ENCODE measurements at regions not wholly inside any gene's neighbourhood (a gene's known extent, or its start where the extent isn't known, plus 50 kb on each side); places are given as distances from the start of the nearest gene placed in this dataset.

GRCh38 chr3:194879126-194879877 lies 193.6 kb downstream of the FAM43A start:
- no peak for FAIRE-seq
- POLR2A ChIA-PET, result no interaction called here

DNA sequence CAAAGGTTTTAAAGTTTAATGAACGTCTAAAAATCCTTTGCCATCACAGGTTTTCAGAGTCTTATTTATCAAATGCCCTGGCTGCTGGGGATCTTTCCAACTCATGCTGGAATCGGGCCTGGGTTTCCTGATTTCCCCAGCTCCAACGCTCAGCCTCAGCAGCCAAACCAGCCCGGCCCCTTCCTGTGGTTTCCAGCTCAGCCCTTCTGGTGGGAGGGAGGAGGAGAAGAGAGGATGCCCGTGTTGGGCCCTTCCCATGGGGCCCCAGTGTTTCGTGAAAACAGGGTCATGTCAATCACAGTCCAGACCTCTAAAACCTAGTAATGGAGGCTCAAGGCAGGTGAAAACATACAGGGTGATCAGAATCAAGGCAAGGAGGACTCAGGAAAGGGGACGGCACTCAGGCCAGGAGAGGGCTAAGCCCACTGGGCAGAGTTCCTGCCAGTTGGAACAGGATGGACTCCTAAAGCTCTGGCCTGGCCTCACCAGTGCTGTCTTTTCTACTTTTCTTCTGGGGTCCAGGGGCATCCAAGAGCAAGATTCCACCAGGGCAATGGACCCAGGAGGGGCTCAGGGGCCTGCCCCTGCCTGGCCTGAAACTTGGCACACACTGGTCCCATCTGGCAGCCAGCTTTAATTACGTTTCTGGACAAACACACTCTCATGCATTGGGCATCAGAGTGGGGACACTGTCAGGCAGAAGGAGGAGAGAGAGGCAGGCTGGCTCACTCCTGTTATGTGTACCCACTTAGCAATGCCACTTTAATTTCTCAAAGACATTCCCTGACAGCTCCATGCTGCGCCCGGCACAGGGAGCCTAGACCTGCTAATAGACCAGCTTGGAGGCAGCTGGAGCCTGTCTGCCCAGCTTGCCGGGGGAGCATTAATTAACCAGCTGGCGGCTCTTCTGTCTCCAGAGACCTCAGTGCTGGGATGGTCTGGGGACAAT lies 194.6 kb downstream of the FAM43A start:
- Histone ChIP-seq H3K27ac (no peak overlapping the region), H3K9me3 (peaks cover 4% of the 10 kb centered on the region; the same call in 1 of the 3 replicates), H3K4me2 (no peak overlapping the region), H3K4me1 (no peaks in the 10 kb centered on the region), H3K4me3 (no peak overlapping the region)
- DNase-seq (ENCODE audit: low read depth in 1 of 2, low spot score in 1 of 2) (no peak), FAIRE-seq (no peak), ATAC-seq (no peak)
- CTCF ChIA-PET, result no interaction called here
- TF ChIP-seq CEBPB (IDR thresholded peaks at IDR 0.05) (no peak), ESRRA (IDR thresholded peaks at IDR 0.05; ENCODE audit: borderline replicate concordance, low read length) (no peak), EHMT2 (IDR thresholded peaks at IDR 0.05; ENCODE audit: low read depth) (no peak), RARB (CRISPR knock-in tag; IDR thresholded peaks at IDR 0.05) (no peak), ZFP36 (IDR thresholded peaks at IDR 0.05; ENCODE audit: borderline replicate concordance, partially characterized antibody) (no peak), HOXA7 (CRISPR knock-in tag; IDR thresholded peaks at IDR 0.05) (no peak), SMC3 (IDR thresholded peaks at IDR 0.05) (no peak), RNF2 (IDR thresholded peaks at IDR 0.05; ENCODE audit: borderline replicate concordance, low read depth) (no peak), POLR2AphosphoS2 (conservative IDR thresholded peaks at IDR 0.05; ENCODE audit: low read length) (no peak), CBX8 (IDR thresholded peaks at IDR 0.05) (no peak), RAD21 (conservative IDR thresholded peaks at IDR 0.05 in 1 of 2, IDR thresholded peaks at IDR 0.05 in 1 of 2) (no peak), JUNB (IDR thresholded peaks at IDR 0.05) (no peak)
- TF ChIP-seq, protein P1, sequence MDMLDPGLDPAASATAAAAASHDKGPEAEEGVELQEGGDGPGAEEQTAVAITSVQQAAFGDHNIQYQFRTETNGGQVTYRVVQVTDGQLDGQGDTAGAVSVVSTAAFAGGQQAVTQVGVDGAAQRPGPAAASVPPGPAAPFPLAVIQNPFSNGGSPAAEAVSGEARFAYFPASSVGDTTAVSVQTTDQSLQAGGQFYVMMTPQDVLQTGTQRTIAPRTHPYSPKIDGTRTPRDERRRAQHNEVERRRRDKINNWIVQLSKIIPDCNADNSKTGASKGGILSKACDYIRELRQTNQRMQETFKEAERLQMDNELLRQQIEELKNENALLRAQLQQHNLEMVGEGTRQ (IDR thresholded peaks at IDR 0.05), result no peak
- POLR2A ChIA-PET, result no interaction called here
- WGBS (ENCODE audit: missing lambda C conversion rate), result 58% methylated on average over 10 of the region's 12 CpGs

More at GRCh38 chr3:194879126-194879877, 193.6 kb downstream of the FAM43A start:
- TF ChIP-seq GATA3 (IDR thresholded peaks at IDR 0.05; ENCODE audit: borderline replicate concordance) (no peak), POLR2AphosphoS2 (conservative IDR thresholded peaks at IDR 0.05; ENCODE audit: low read length) (no peak), TFCP2L1 (CRISPR knock-in tag; IDR thresholded peaks at IDR 0.05) (no peak), PBX3 (IDR thresholded peaks at IDR 0.05) (no peak), HEYL (CRISPR knock-in tag; IDR thresholded peaks at IDR 0.05) (no peak), CHD4 (IDR thresholded peaks at IDR 0.05; ENCODE audit: borderline replicate concordance) (no peak), MAFK (IDR thresholded peaks at IDR 0.05; ENCODE audit: partially characterized antibody) (no peak), E2F6 (IDR thresholded peaks at IDR 0.05; ENCODE audit: borderline replicate concordance, low read depth) (no peak), EHF (CRISPR knock-in tag; IDR thresholded peaks at IDR 0.05) (no peak), POLR2A (IDR thresholded peaks at IDR 0.05; ENCODE audit: low read length) (no peak), EHMT2 (IDR thresholded peaks at IDR 0.05; ENCODE audit: low read depth) (no peak), KDM1A (IDR thresholded peaks at IDR 0.05; ENCODE audit: low read depth) (no peak), RCOR1 (IDR thresholded peaks at IDR 0.05; ENCODE audit: low read depth, low read length) (no peak), FOXS1 (CRISPR knock-in tag; IDR thresholded peaks at IDR 0.05) (no peak), KDM5A (IDR thresholded peaks at IDR 0.05) (no peak)
- TF ChIP-seq, protein P2, sequence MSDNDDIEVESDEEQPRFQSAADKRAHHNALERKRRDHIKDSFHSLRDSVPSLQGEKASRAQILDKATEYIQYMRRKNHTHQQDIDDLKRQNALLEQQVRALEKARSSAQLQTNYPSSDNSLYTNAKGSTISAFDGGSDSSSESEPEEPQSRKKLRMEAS (IDR thresholded peaks at IDR 0.05), result no peak
- TF ChIP-seq, protein P3, sequence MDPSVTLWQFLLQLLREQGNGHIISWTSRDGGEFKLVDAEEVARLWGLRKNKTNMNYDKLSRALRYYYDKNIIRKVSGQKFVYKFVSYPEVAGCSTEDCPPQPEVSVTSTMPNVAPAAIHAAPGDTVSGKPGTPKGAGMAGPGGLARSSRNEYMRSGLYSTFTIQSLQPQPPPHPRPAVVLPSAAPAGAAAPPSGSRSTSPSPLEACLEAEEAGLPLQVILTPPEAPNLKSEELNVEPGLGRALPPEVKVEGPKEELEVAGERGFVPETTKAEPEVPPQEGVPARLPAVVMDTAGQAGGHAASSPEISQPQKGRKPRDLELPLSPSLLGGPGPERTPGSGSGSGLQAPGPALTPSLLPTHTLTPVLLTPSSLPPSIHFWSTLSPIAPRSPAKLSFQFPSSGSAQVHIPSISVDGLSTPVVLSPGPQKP (IDR thresholded peaks at IDR 0.05; ENCODE audit: low read depth, low read length), result no peak
- Histone ChIP-seq H3K9me3 (peaks cover 3% of the 10 kb centered on the region; the same call in 1 of the 3 replicates), H3K4me3 (no peak overlapping the region), H3K27ac (no peak overlapping the region), H3K4me2 (no peak overlapping the region), H3K4me1 (no peaks in the 10 kb centered on the region)
- DNase-seq (ENCODE audit: low read depth in 1 of 2, low spot score in 1 of 2) (no peak), ATAC-seq (no peak)
- CTCF ChIA-PET, result no interaction called here
- WGBS (ENCODE audit: missing lambda C conversion rate), result 80% methylated on average over 12 of the region's 12 CpGs

All from A549 (cell line).